AG04449 (cell line): ENCODE measurements at regions not wholly inside any gene's neighbourhood (a gene's known extent, or its start where the extent isn't known, plus 50 kb on each side); places are given as distances from the start of the nearest gene placed in this dataset.

Experiments used
- CTCF ChIA-PET: fragments of 350-600 bp; formaldehyde crosslinking; extraction: SDS; loops from one replicate; lab custom pipeline; 2021; ENCODE audit warnings: antibody characterized with exemption; lab: Yijun Ruan, JAX
- POLR2A ChIA-PET: fragments of 400-600, 350-600 bp; formaldehyde crosslinking; extraction: SDS; loops from one replicate; lab custom pipeline; 2020; ENCODE audit warnings: antibody characterized with exemption, inconsistent platforms; lab: Yijun Ruan, JAX
- DNase-seq: peaks from one replicate; pipeline ENCODE4 v3.0.0-alpha.2; 2010; ENCODE audit warnings: low read depth, low spot score
- H3K4me3 ChIP-seq: 2 replicates; pipeline ENCODE4 v1.5.1; 2011; ENCODE audit warnings: low read depth, mild to moderate bottlenecking, control low read depth, low read length
- CTCF ChIP-seq: IDR thresholded peaks from one replicate; pipeline ENCODE4 v1.5.1; 2011; ENCODE audit warnings: mild to moderate bottlenecking, moderate library complexity, low read length, control low read depth, inconsistent platforms; ENCODE audit not compliant: insufficient read depth; ENCODE audit errors: missing control alignments

- ChIA-PET POLR2A (no interaction called here), CTCF (no interaction called here)
- no peak overlapping the region for H3K4me3 ChIP-seq
- DNase-seq, result no peak
- no peak for TF ChIP-seq CTCF
Observed at GRCh38 chr16:60310846-60311445, 1576.8 kb upstream of the GOT2 start.

- no peak overlapping the region for H3K4me3 ChIP-seq
- no peak for DNase-seq
- ChIA-PET CTCF (no interaction called here), POLR2A (no interaction called here)
- TF ChIP-seq CTCF, result no peak
Observed at GRCh38 chr16:60304720-60305119, 1570.6 kb upstream of the GOT2 start.

GRCh38 chr16:60304066-60304465 lies 1570.0 kb upstream of the GOT2 start:
- POLR2A ChIA-PET, result no interaction called here
- CTCF ChIA-PET, result no interaction called here
- no peak for DNase-seq
- TF ChIP-seq CTCF, result no peak
- no peak overlapping the region for H3K4me3 ChIP-seq

- DNase-seq, result no peak
- ChIA-PET CTCF (no interaction called here), POLR2A (interaction anchor here (1.1 kb wide), 1 partner anchor 21 kb away, joined by 3 read pairs; no protein-coding TSS in a partner anchor)
- no peak overlapping the region for H3K4me3 ChIP-seq
- TF ChIP-seq CTCF, result no peak
Observed at GRCh38 chr16:60302676-60303075, 1568.6 kb upstream of the GOT2 start.

GRCh38 chr16:60302261-60302660 lies 1568.1 kb upstream of the GOT2 start:
- ChIA-PET POLR2A (interaction anchor here (1.1 kb wide), 1 partner anchor 20 kb away, joined by 3 read pairs; no protein-coding TSS in a partner anchor), CTCF (no interaction called here)
- no peak for DNase-seq
- TF ChIP-seq CTCF, result no peak
- no peak overlapping the region for H3K4me3 ChIP-seq

- H3K4me3 ChIP-seq, result no peak overlapping the region
- TF ChIP-seq CTCF, result no peak
- DNase-seq, result no peak
- CTCF ChIA-PET, result no interaction called here
- POLR2A ChIA-PET, result no interaction called here
Observed at GRCh38 chr16:60299241-60299776, 1565.2 kb upstream of the GOT2 start.
